Upper lobe of right lung (tissue), 1 donor: ENCODE measurements at regions not wholly inside any gene's neighbourhood (a gene's known extent, or its start where the extent isn't known, plus 50 kb on each side); places are given as distances from the start of the nearest gene placed in this dataset.

Source experiments
- ATAC-seq: fragments of 200-7000 bp; cut with Tn5 transposase; one replicate; pipeline ENCODE4 v1.9.1; 2020; ENCODE audit warnings: mild to moderate bottlenecking, moderate library complexity
- DNase-seq: peaks from one replicate; pipeline ENCODE4 v3.0.0-alpha.2; 2020
- H3K27ac ChIP-seq: fragments of 200-600 bp; one replicate; pipeline ENCODE4 v1.8.0; 2022
- H3K27me3 ChIP-seq: fragments of 200-600 bp; one replicate; pipeline ENCODE4 v1.8.0; 2022; ENCODE audit warnings: mild to moderate bottlenecking
- H3K36me3 ChIP-seq: fragments of 200-600 bp; one replicate; pipeline ENCODE4 v1.8.0; 2022
- H3K4me1 ChIP-seq: fragments of 200-600 bp; one replicate; pipeline ENCODE4 v1.8.0; 2022
- H3K4me3 ChIP-seq: fragments of 200-600 bp; one replicate; pipeline ENCODE4 v1.8.0; 2022; ENCODE audit warnings: mild to moderate bottlenecking
- H3K9me3 ChIP-seq: fragments of 200-600 bp; one replicate; pipeline ENCODE4 v1.8.0; 2022
- intact Hi-C: fragments of 100-400 bp; cut with DNase I; formaldehyde crosslinking; loops from one replicate; pipeline ENCODE4 v1.11.0; 2022
- TF ChIP-seq, protein P1 (sequence below): fragments of 200-600 bp; IDR thresholded peaks from one replicate; pipeline ENCODE4 v1.8.0; 2022; ENCODE audit warnings: antibody characterized with exemption
- donor health status: DM: no; HTN: yes; CAD: no; lungs with severe emphysema.

DNA sequence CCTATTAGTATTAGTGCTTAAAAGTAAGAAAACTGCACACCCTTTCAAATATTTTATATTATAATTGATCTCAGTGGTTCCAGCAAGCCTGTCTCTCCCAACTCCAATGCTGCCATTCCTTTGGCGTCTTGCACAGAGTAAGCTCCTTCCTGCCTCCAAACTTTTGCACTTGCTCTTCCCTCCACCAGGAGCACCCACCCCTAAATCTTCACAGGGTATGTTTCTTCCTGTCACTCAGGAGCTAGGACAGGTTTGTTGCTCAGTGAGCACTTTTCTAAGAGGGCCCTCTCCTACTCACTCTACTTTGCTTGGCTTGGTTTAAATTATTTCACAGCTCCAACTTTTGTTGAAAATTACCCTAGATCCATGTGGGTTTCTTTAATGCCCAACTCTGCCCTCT, 189.1 kb upstream of the ADRA1B start:
- ATAC-seq: no peak

DNA sequence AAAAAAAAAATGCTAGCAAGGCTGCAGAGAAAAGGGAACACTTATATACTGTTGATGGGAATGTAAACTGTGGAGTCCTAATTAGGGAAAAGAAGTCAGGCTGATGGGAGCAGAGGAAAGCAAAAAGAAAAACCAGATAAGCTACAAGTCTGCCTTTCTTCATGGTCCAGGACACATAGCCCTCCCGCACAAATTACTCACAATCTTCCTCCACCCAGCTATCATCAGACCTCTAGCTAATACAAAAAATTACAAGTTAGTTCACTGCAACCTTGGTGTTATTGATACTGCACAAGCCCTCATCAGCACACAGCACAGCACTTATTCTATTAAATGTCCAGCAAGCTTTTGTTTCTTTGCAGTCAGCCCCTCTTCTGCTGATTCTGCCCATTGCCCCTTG, 186.0 kb upstream of the ADRA1B start:
- Histone ChIP-seq H3K4me1 (no peaks in the 10 kb centered on the region), H3K27ac (no peak overlapping the region), H3K36me3 (no peaks in the 10 kb centered on the region), H3K27me3 (peaks cover 4% of the 10 kb centered on the region), H3K9me3 (no peaks in the 10 kb centered on the region), H3K4me3 (no peak overlapping the region)
- DNase-seq (no peak), ATAC-seq (no peak)
- intact Hi-C loops: no loop called here
- TF ChIP-seq, protein P1, sequence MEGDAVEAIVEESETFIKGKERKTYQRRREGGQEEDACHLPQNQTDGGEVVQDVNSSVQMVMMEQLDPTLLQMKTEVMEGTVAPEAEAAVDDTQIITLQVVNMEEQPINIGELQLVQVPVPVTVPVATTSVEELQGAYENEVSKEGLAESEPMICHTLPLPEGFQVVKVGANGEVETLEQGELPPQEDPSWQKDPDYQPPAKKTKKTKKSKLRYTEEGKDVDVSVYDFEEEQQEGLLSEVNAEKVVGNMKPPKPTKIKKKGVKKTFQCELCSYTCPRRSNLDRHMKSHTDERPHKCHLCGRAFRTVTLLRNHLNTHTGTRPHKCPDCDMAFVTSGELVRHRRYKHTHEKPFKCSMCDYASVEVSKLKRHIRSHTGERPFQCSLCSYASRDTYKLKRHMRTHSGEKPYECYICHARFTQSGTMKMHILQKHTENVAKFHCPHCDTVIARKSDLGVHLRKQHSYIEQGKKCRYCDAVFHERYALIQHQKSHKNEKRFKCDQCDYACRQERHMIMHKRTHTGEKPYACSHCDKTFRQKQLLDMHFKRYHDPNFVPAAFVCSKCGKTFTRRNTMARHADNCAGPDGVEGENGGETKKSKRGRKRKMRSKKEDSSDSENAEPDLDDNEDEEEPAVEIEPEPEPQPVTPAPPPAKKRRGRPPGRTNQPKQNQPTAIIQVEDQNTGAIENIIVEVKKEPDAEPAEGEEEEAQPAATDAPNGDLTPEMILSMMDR: no peak

More for the DNA sequence above, 189.1 kb upstream of the ADRA1B start:
- TF ChIP-seq, protein P1: no peak
- Histone ChIP-seq H3K27ac (no peak overlapping the region), H3K4me1 (no peaks in the 10 kb centered on the region), H3K9me3 (no peaks in the 10 kb centered on the region), H3K4me3 (no peak overlapping the region), H3K27me3 (peaks cover 4% of the 10 kb centered on the region), H3K36me3 (no peaks in the 10 kb centered on the region)
- no peak for DNase-seq
- intact Hi-C loops: no loop called here

DNA sequence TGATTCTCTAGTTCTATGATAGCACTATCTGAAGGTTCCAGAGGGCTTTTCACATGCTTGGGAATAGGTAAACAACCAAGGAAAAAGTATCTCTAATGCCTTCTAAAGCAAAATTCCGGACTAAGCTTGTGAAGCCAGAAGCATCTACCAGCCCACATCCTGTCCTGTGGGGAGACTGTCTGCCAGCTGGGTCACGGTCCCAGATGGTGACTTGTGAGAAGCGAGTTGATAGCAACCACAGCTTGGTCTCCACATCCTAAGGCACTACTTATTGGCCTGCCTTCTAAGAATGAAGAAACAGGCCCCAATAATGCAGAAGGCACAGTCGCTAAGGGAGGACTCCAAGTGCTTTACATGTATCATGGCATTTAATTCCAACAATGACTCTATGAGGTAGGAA, 184.1 kb upstream of the ADRA1B start:
- TF ChIP-seq, protein P1: no peak
- H3K27me3 ChIP-seq: peaks cover 4% of the 10 kb centered on the region
- intact Hi-C loops: no loop called here
- DNase-seq (no peak), ATAC-seq (no peak)
- H3K36me3 ChIP-seq: no peaks in the 10 kb centered on the region
- no peaks in the 10 kb centered on the region for H3K9me3 ChIP-seq
- H3K27ac ChIP-seq: no peak overlapping the region
- no peaks in the 10 kb centered on the region for H3K4me1 ChIP-seq
- no peak overlapping the region for H3K4me3 ChIP-seq

DNA sequence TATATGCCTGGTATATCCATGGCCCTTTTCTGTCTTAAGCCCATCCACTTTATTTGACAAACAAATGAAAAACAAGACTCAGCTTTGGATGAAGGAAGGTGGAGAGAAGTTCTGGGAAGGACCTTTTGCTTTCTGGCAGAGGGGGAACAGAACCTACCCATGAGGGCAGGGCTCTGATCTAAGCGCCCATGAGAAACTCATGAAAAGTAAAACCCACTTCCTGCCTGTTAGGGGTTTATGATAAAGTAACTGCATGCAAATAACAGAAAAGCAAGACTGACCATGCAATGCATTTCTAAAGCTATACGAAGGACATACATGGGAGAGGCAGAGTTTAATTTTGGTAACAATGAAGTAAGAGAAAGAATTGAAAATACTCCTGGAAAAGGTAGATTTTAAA, 181.9 kb upstream of the ADRA1B start:
- TF ChIP-seq, protein P1: no peak
- H3K4me3 ChIP-seq: no peak overlapping the region

DNA sequence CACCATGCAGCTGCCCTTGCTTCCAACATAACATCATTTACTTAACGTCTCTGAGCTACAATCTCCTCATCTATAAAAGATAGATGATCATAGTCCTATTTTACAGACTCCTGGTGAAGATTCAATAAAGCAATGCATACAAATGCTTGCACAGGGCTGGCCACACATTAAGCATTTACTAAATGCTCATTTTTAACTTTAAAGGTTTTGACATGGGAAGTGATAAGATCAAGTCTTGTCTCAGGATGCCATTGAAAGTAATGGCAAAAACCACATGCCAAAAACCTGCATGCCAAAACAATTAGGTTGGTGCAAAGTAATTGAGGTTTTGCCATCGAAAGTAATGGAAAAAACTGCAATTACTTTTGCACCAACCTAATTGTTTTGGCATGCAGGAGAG, 181.2 kb upstream of the ADRA1B start:
- H3K9me3 ChIP-seq: no peaks in the 10 kb centered on the region
- H3K27me3 ChIP-seq: no peaks in the 10 kb centered on the region
- DNase-seq (no peak), ATAC-seq (no peak)
- no peak overlapping the region for H3K27ac ChIP-seq
- no peak overlapping the region for H3K4me3 ChIP-seq
- H3K36me3 ChIP-seq: no peaks in the 10 kb centered on the region
- no peaks in the 10 kb centered on the region for H3K4me1 ChIP-seq
- TF ChIP-seq, protein P1: no peak
- intact Hi-C loops: no loop called here

More for the DNA sequence above, 181.9 kb upstream of the ADRA1B start:
- no peaks in the 10 kb centered on the region for H3K9me3 ChIP-seq
- H3K27ac ChIP-seq: no peak overlapping the region
- ATAC-seq: no peak
- no peaks in the 10 kb centered on the region for H3K27me3 ChIP-seq
- intact Hi-C loops: no loop called here
- no peak for DNase-seq
- no peaks in the 10 kb centered on the region for H3K36me3 ChIP-seq
- no peaks in the 10 kb centered on the region for H3K4me1 ChIP-seq
